ENCODE measurements at regions not wholly inside any gene's neighbourhood (a gene's known extent, or its start where the extent isn't known, plus 50 kb on each side); places are given as distances from the start of the nearest gene placed in this dataset.

DNA sequence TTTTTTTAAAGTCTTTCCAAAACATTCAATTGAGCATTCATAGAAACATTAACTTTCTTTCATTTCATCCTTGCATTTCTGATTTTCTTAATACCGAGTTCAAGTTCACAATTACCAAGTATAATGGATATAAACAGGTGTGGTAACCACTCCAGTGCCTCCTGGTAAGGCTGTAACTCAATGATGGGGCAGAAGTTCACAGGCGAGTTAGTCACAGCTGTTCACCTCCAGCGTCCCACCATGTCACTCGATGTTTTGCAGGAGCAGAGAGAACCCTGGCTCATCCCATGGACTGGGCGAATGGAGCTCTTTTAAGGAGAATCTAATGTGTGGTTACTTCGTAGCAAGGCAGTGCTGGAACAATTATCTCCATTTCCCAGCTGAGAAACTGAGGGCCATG, 94.4 kb upstream of the ALX4 start:
- TF ChIP-seq, protein P1, sequence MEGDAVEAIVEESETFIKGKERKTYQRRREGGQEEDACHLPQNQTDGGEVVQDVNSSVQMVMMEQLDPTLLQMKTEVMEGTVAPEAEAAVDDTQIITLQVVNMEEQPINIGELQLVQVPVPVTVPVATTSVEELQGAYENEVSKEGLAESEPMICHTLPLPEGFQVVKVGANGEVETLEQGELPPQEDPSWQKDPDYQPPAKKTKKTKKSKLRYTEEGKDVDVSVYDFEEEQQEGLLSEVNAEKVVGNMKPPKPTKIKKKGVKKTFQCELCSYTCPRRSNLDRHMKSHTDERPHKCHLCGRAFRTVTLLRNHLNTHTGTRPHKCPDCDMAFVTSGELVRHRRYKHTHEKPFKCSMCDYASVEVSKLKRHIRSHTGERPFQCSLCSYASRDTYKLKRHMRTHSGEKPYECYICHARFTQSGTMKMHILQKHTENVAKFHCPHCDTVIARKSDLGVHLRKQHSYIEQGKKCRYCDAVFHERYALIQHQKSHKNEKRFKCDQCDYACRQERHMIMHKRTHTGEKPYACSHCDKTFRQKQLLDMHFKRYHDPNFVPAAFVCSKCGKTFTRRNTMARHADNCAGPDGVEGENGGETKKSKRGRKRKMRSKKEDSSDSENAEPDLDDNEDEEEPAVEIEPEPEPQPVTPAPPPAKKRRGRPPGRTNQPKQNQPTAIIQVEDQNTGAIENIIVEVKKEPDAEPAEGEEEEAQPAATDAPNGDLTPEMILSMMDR (conservative IDR thresholded peaks at IDR 0.05) = no peak
- no peak for TF ChIP-seq EZH2 (IDR thresholded peaks at IDR 0.05; ENCODE audit: low read depth)
